ENCODE measurements at regions not wholly inside any gene's neighbourhood (a gene's known extent, or its start where the extent isn't known, plus 50 kb on each side); places are given as distances from the start of the nearest gene placed in this dataset.
"Not testable (repeated sequence)": the region's sequence is repeated elsewhere in the genome, so short reads cannot be mapped to it uniquely, and the experiment has no call there.

DNA sequence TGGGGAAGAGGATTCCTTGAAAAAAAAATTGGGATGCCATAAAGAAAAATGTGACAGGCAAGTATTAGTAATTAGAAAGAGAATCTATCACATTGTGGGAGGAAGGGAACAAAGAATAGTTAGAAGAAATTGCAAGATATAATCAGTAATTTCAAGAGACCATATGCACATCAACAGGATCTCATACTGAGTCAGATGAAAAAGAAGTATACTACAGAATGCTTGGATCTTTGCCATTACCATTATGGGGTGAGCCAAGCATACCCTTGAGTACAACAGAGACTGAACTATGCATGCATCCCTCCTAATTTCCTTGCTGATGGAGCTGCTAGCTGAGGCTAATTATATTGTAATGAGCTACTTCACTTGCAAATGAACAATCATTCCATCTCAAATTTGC is 287.6 kb downstream of the PAPSS1 start:
- DNase-seq (ENCODE audit: low read depth): no peak
- H3K4me3 ChIP-seq (ENCODE audit: control insufficient read depth, low read depth, low read length): no peak overlapping the region
- TF ChIP-seq, protein P1, sequence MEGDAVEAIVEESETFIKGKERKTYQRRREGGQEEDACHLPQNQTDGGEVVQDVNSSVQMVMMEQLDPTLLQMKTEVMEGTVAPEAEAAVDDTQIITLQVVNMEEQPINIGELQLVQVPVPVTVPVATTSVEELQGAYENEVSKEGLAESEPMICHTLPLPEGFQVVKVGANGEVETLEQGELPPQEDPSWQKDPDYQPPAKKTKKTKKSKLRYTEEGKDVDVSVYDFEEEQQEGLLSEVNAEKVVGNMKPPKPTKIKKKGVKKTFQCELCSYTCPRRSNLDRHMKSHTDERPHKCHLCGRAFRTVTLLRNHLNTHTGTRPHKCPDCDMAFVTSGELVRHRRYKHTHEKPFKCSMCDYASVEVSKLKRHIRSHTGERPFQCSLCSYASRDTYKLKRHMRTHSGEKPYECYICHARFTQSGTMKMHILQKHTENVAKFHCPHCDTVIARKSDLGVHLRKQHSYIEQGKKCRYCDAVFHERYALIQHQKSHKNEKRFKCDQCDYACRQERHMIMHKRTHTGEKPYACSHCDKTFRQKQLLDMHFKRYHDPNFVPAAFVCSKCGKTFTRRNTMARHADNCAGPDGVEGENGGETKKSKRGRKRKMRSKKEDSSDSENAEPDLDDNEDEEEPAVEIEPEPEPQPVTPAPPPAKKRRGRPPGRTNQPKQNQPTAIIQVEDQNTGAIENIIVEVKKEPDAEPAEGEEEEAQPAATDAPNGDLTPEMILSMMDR (IDR thresholded peaks at IDR 0.05; ENCODE audit: control insufficient read depth, insufficient read depth, low read depth, low read length, missing control alignments): no peak

DNA sequence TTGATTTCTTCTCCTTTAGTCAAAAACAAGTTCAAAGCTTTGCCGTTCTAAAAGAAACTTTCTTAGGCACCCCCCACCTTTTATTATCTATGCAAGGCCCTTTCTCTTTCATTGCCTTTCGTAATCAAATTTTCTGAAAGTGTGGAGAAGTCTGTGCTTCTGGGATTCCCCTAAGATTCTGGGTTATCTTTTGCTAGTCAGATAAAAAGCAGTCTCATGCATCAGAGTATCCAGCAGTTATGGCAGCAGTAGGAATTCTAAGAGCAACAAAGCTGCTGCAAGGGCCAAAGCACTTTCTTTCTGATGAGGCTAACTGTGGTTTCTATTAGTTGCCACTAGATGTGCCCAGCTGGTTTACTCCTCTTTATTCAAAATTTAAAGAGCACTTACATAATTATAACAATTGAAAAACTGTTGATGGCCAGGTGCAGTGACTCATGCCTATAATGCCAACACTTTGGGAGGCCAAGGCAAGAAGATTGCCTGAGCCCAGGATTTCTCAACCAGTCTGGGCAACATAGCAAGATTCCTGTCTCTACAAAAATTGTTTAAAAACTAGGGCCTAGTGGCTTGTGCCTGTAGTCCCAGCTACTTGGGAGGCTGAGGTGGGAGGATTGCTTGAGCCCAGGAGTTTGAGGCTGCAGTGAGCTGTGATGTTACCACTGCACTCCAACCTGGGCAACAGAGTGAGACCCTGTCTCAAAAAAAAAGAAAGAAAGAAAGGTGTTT is 296.2 kb downstream of the PAPSS1 start:
- TF ChIP-seq, protein P1 (IDR thresholded peaks at IDR 0.05; ENCODE audit: control insufficient read depth, insufficient read depth, low read depth, low read length, missing control alignments): no peak

DNA sequence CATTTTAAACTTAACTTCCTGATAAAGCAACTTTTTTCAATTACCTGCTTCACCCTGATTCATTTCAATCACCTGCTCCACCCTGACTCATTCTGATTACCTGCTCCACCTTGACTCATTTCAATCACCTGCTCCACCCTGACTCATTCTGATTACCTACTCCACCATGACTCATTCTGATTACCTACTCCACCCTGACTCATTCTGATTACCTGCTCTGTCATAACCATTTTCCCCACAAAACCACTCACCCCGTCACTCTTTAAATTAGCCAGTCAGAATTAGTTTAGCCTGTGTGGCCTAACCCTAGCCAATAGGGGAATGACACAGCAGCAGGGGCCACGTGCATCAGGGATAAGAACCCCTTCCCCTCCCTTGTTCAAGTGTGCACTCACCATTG is 300.5 kb downstream of the PAPSS1 start:
- H3K4me3 ChIP-seq (ENCODE audit: control insufficient read depth, low read depth, low read length); DNase-seq (ENCODE audit: low read depth): not testable (repeated sequence)

More for the DNA sequence above, 296.2 kb downstream of the PAPSS1 start:
- no peak overlapping the region for H3K4me3 ChIP-seq (ENCODE audit: control insufficient read depth, low read depth, low read length)
- no peak for DNase-seq (ENCODE audit: low read depth)

DNA sequence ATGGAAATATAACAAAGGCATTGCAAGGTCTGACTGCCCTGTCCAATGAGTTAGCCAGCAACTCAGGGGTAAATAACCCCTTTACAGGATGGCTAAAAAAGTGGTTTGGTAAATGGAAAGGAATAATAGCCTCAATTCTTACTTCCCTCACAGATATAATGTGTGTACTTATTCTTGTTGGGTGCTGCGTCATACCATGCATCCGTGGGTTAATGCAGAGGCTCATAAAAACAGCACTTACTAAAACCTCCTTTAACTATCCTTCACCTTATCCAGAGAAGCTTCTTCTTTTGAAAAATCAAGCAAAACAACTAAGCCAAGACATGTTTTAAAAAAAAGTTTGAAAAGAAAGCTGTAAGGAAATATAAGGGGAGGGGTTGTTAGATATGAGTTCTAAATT is 301.0 kb downstream of the PAPSS1 start:
- TF ChIP-seq, protein P1 (IDR thresholded peaks at IDR 0.05; ENCODE audit: control insufficient read depth, insufficient read depth, low read depth, low read length, missing control alignments): no peak
- H3K4me3 ChIP-seq (ENCODE audit: control insufficient read depth, low read depth, low read length): no peak overlapping the region
- DNase-seq (ENCODE audit: low read depth): no peak

DNA sequence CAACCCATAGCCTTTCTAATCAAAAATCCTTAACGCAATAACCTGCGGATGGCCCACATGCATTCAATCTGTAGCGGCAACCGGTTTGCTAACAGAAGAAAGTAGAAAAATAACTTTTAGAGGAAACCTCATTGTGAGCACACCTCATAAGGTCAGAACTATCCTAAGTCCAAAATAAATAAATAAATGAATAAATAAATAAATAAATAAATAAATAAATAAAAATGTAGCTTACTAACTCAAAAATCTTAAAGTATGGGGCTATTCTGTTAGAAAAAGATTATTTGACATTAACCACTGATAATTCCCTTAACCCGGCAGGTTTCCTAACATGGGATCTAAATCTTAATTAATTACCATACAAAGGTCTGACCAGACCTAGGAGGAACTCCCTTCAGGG is 304.5 kb downstream of the PAPSS1 start:
- not testable (repeated sequence) for DNase-seq (ENCODE audit: low read depth); H3K4me3 ChIP-seq (ENCODE audit: control insufficient read depth, low read depth, low read length)

DNA sequence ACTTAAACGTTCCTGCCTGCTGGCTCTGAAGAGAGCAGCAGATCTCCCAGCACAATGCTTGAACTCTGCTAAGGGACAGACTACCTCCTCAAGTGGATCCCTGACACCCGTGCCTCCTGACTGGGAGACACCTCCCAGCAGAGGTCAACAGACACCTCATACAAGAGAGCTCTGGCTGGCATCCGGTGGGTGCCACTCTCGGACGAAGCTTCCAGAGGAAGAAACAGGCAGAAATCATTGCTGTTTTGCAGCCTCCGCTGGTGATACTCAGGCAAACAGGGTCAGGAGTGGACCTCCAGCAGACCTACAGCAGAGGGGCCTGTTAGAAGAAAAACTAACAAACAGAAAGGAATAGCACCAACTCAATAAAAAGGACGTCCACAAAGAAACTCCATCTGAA is 310.2 kb downstream of the PAPSS1 start:
- not testable (repeated sequence) for DNase-seq (ENCODE audit: low read depth); H3K4me3 ChIP-seq (ENCODE audit: control insufficient read depth, low read depth, low read length)

DNA sequence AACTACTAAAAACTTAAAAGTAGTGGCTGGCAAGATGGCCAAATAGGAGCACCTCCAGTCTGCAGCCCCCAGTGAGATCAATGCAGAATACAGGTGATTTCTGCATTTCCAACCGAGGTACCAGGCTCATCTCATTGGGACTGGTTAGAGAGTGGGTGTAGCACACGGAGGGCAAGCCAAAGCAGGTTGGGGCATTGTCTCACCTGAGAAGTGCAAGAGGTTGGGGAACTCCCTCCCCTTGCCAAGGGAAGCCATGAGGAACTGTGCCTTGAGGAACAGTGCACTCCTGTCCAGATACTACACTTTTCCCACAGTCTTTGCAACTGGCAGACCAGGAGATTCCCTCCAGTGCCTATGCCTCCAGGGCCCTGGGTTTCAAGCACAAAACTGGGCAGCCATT is 311.1 kb downstream of the PAPSS1 start:
- TF ChIP-seq, protein P1 (IDR thresholded peaks at IDR 0.05; ENCODE audit: control insufficient read depth, insufficient read depth, low read depth, low read length, missing control alignments): no peak
- no peak for DNase-seq (ENCODE audit: low read depth)
- H3K4me3 ChIP-seq (ENCODE audit: control insufficient read depth, low read depth, low read length): no peak overlapping the region

DNA sequence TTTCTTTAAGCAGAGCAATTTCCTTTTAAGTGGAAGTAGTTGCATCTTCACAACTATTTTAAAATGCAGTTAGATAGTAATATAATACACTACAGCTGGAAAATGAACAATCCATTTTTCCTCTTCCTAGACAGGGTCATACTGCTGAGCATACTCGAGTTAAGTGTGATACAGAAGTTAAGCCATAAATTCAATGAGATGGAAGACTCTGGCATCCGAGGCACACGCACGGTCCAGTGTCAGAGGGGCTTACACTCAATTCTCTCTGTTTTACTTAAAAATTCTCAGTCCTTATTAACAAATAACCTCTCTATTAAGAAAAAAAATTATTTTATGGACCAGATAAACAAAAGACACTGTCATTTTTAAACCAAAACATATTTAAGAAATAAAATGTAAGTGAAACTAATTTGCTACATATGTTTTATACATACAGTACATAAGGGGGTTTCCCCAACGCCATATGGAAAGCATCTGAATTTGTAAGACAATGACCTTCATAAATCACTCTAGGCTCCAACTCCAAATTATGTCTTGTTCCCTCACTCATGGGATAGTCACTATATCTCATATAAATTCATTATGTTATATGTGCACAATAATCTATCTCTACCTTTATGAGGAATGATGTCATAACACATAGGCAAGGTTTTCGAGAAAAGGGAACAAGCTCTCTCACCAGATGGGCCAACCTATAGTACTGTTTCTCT is 315.3 kb downstream of the PAPSS1 start:
- H3K4me3 ChIP-seq (ENCODE audit: control insufficient read depth, low read depth, low read length): no peak overlapping the region
- TF ChIP-seq, protein P1 (IDR thresholded peaks at IDR 0.05; ENCODE audit: control insufficient read depth, insufficient read depth, low read depth, low read length, missing control alignments): no peak
- DNase-seq (ENCODE audit: low read depth): no peak

All from AG09309 (cell line).